ENCODE measurements at regions not wholly inside any gene's neighbourhood (a gene's known extent, or its start where the extent isn't known, plus 50 kb on each side); places are given as distances from the start of the nearest gene placed in this dataset.

GRCh38 chr13:88908961-88909441, 1237.8 kb downstream of the SLITRK5 start:
- no peak overlapping the region for H3K4me3 Mint-ChIP-seq

GRCh38 chr13:88919970-88920628, 1248.9 kb downstream of the SLITRK5 start:
- TF ChIP-seq, protein P1, sequence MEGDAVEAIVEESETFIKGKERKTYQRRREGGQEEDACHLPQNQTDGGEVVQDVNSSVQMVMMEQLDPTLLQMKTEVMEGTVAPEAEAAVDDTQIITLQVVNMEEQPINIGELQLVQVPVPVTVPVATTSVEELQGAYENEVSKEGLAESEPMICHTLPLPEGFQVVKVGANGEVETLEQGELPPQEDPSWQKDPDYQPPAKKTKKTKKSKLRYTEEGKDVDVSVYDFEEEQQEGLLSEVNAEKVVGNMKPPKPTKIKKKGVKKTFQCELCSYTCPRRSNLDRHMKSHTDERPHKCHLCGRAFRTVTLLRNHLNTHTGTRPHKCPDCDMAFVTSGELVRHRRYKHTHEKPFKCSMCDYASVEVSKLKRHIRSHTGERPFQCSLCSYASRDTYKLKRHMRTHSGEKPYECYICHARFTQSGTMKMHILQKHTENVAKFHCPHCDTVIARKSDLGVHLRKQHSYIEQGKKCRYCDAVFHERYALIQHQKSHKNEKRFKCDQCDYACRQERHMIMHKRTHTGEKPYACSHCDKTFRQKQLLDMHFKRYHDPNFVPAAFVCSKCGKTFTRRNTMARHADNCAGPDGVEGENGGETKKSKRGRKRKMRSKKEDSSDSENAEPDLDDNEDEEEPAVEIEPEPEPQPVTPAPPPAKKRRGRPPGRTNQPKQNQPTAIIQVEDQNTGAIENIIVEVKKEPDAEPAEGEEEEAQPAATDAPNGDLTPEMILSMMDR (conservative IDR thresholded peaks at IDR 0.05): no peak
- H3K27ac Mint-ChIP-seq (ENCODE audit: unreplicated experiment): no peak overlapping the region
- H3K4me3 Mint-ChIP-seq: no peak overlapping the region
- H3K27me3 Mint-ChIP-seq (ENCODE audit: low read depth): no peaks in the 10 kb centered on the region
- H3K9me3 Mint-ChIP-seq: no peaks in the 10 kb centered on the region
- no peaks in the 10 kb centered on the region for H3K36me3 Mint-ChIP-seq (ENCODE audit: low read depth)
- no peak for DNase-seq (ENCODE audit: low read depth, low spot score)
- no peaks in the 10 kb centered on the region for H3K4me1 Mint-ChIP-seq

More at GRCh38 chr13:88908961-88909441, 1237.8 kb downstream of the SLITRK5 start:
- Mint-ChIP-seq H3K27me3 (ENCODE audit: low read depth) (no peaks in the 10 kb centered on the region), H3K27ac (ENCODE audit: unreplicated experiment) (no peak overlapping the region), H3K9me3 (peaks cover 6% of the 10 kb centered on the region), H3K4me1 (no peaks in the 10 kb centered on the region), H3K36me3 (ENCODE audit: low read depth) (no peaks in the 10 kb centered on the region)
- DNase-seq (ENCODE audit: low read depth, low spot score): no peak
- TF ChIP-seq, protein P1 (conservative IDR thresholded peaks at IDR 0.05): no peak

DNA sequence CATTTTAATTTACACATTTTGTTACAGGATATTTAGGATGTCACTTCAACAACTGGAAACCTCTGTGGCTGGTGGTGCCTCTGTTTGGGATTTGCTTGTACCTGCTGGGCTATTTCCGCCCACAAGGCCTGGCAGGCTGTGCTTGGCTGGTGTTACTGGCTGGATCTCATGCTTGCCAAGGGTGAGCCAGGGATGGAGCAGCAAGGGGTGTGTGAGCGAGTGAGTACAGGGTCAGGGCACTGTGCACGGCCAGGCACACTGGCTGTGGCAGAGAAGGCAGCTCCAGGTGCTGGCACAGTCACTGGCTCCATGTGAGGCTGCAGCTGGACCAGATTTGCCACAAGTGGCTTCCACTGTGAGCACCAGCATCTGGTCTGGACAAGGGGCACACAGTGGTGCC, 1254.8 kb downstream of the SLITRK5 start:
- no peaks in the 10 kb centered on the region for H3K36me3 Mint-ChIP-seq (ENCODE audit: low read depth)
- no peak overlapping the region for H3K27ac Mint-ChIP-seq (ENCODE audit: unreplicated experiment)
- H3K9me3 Mint-ChIP-seq: no peaks in the 10 kb centered on the region
- DNase-seq (ENCODE audit: low read depth, low spot score): no peak
- H3K27me3 Mint-ChIP-seq (ENCODE audit: low read depth): no peaks in the 10 kb centered on the region
- TF ChIP-seq, protein P1 (conservative IDR thresholded peaks at IDR 0.05): no peak
- H3K4me1 Mint-ChIP-seq: no peaks in the 10 kb centered on the region
- no peak overlapping the region for H3K4me3 Mint-ChIP-seq

- no peaks in the 10 kb centered on the region for H3K36me3 Mint-ChIP-seq (ENCODE audit: low read depth)
- H3K9me3 Mint-ChIP-seq: no peaks in the 10 kb centered on the region
- DNase-seq (ENCODE audit: low read depth, low spot score): no peak
- no peak overlapping the region for H3K4me3 Mint-ChIP-seq
- H3K27ac Mint-ChIP-seq (ENCODE audit: unreplicated experiment): no peak overlapping the region
- H3K4me1 Mint-ChIP-seq: no peaks in the 10 kb centered on the region
- H3K27me3 Mint-ChIP-seq (ENCODE audit: low read depth): no peaks in the 10 kb centered on the region
- TF ChIP-seq, protein P1 (conservative IDR thresholded peaks at IDR 0.05): no peak
These were observed 1255.8 kb downstream of the SLITRK5 start for GRCh38 chr13:88926890-88927502.

GRCh38 chr13:88932950-88933349, 1261.8 kb downstream of the SLITRK5 start:
- Mint-ChIP-seq H3K27me3 (ENCODE audit: low read depth) (no peaks in the 10 kb centered on the region), H3K27ac (ENCODE audit: unreplicated experiment) (no peak overlapping the region), H3K4me3 (no peak overlapping the region), H3K4me1 (no peaks in the 10 kb centered on the region), H3K9me3 (no peaks in the 10 kb centered on the region), H3K36me3 (ENCODE audit: low read depth) (no peaks in the 10 kb centered on the region)
- TF ChIP-seq, protein P1 (conservative IDR thresholded peaks at IDR 0.05): no peak
- no peak for DNase-seq (ENCODE audit: low read depth, low spot score)
